GM19240 (cell line): ENCODE measurements at regions not wholly inside any gene's neighbourhood (a gene's known extent, or its start where the extent isn't known, plus 50 kb on each side); places are given as distances from the start of the nearest gene placed in this dataset.

Source experiments
- DNase-seq: peaks from one replicate; pipeline ENCODE4 v3.0.0; 2011; ENCODE audit warnings: low spot score; ENCODE audit not compliant: insufficient read length

- no peak for DNase-seq
Observed at GRCh38 chr1:106049595-106049994, 1006.9 kb upstream of the PRMT6 start.

DNA sequence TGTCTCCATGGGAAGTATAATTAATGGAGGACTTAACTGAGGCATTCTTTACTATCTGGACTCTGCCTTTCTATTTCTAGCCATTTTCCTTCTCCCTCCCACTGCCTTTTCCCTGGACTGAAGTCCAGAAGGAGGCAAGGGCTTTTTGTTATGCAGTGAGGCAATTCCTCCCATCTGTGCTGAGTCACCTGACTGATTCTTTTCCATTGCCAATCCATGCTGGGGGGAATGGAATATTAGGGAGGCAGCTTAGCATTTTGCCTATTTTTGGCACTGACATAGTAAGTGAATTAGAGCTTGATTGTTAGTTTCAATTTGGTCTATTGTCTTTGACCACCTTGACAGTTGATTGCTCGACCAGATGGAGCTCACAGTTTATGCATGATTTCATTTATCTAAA lies 1000.6 kb upstream of the PRMT6 start:
- no peak for DNase-seq

- no peak for DNase-seq
Observed at GRCh38 chr1:106061586-106062495, 994.6 kb upstream of the PRMT6 start.

- DNase-seq, result no peak
Observed at GRCh38 chr1:106063510-106063909, 993.0 kb upstream of the PRMT6 start.

- no peak for DNase-seq
Observed at GRCh38 chr1:106072909-106073600, 983.4 kb upstream of the PRMT6 start.

DNA sequence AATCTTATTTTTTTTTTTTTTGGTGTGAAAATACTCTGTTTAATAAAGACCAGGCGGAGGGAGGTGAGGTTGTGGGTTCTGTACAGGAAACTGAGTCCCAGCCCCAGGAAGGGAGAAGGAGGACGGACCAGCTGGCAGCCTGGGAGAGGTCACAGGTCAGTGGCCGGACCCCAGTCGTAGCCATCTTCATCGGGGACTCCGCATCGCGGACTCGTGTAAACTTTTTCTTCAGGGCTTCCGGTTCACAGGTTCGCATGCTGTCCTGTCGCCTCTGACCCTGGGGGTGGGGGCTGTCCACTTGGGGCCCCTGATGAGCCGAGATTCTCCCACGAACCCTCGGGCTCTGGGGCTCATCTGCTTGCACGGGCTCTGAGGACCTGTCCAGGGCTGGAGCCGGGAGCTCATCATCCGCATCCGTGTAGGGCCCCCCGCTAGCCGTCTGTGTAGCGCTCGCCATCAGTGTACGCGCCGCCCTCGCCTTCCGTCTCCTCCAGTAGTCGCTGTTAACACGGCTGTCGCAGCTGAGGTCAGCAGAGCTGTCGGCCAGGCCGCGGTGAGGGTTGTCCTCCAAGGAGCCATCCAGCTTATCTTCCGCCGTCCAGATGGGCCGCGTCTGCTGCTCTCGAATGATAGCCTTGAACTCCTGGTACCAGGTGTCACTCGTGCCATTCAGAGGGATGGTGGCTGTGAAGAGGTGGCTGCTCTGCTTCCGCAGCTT lies 975.7 kb upstream of the PRMT6 start:
- no peak for DNase-seq

- DNase-seq, result no peak
Observed at GRCh38 chr1:106111044-106111443, 945.4 kb upstream of the PRMT6 start.

GRCh38 chr1:106113851-106114250 lies 942.6 kb upstream of the PRMT6 start:
- no peak for DNase-seq

GRCh38 chr1:106120789-106121188 lies 935.7 kb upstream of the PRMT6 start:
- no peak for DNase-seq

DNA sequence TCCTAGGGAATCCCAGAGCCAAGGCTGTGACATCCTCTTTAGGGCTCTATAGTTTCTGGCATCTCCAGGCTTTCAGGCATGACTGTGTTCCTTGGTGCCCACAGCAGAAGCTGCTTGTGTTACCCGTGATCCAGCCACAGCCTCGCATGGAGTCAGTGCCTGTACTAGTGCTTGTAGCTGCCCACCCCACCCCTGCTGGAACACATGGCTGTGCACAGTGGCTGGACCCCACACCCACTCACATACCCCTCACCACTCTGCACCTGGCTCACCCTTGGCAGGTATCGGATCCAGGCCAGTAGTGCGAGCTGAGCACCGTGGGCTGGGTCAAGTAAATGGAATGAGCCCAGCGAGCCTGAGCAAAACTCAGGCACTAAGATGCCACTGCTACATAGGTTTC lies 934.7 kb upstream of the PRMT6 start:
- no peak for DNase-seq

GRCh38 chr1:106134561-106134960 lies 921.9 kb upstream of the PRMT6 start:
- no peak for DNase-seq

DNA sequence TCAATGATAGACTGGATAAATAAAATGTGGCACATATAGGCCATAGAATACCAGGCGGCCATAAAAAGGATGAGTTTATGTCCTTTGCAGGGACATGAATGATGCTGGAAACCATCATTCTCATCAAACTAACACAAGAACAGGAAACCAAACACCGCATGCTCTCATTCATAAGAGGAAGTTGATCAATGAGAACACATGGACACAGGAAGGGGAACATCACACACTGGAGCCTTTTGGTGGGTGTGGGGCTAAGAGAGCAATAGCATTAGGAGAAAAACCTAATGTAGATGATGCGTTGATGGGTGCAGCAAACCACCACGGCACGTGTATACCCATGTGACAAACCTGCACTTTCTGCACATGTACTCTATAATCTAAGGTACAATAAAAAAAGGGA lies 883.4 kb upstream of the PRMT6 start:
- DNase-seq, result no peak

DNA sequence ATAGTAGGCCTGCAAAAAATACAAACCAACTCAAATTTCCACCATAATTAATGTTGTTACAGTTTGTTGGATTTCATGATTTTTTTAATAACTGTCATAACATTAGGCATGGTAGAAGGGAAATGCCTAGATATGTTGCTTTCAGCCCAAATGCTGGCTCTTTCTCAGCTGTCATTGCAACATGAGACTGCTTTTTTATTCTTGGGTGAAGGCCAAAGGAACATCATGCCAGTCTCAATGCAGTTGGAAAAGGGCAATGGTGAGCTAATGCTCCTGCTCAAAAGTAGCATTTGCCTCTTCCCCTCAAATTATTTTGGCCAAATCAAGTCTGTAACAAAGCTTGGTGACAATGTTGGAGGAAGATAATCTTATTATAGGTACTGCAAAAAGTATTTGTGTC lies 877.7 kb upstream of the PRMT6 start:
- no peak for DNase-seq

DNA sequence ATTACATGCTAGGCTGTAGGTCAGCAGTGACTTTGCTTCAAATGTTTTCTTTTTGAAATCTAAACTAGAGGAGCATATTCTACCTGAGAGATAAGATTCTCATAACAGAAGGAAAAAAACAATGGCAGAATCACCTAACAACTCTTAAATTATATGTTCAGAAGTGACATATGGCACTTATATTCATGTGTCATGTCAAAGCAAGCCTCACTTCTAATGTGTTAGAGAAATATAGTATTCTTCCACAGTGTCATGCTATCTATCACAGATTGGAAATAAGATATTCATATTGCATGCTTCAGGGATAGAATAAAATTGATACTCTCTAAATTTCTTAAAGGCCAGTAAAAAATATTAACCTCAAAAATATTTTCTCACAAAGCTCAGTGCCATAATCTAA lies 874.6 kb upstream of the PRMT6 start:
- DNase-seq, result no peak

- no peak for DNase-seq
Observed at GRCh38 chr1:106185089-106185488, 871.4 kb upstream of the PRMT6 start.

DNA sequence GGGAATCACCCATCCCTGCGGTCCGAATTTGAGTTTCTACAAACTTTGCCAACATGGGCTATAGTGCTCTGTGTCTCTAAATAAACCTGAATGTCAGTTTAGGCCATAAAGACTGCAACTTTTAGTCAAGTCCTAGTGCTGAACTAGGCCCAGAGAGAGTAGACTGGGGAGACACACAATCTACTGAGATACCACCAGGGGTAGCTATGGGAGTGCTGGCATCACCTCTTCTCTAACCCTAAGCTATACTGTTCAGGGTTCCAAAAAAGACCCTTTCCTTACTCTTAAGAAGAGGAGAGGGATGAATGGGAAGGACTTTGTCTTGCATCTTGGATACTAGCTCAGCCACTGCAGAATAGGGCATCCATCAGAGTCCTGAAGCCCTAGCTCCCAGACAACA lies 866.7 kb upstream of the PRMT6 start:
- no peak for DNase-seq

GRCh38 chr1:106194206-106194605 lies 862.3 kb upstream of the PRMT6 start:
- DNase-seq, result no peak

- no peak for DNase-seq
Observed at GRCh38 chr1:106200711-106201110, 855.8 kb upstream of the PRMT6 start.

- DNase-seq, result no peak
Observed at GRCh38 chr1:106207185-106207584, 849.3 kb upstream of the PRMT6 start.

DNA sequence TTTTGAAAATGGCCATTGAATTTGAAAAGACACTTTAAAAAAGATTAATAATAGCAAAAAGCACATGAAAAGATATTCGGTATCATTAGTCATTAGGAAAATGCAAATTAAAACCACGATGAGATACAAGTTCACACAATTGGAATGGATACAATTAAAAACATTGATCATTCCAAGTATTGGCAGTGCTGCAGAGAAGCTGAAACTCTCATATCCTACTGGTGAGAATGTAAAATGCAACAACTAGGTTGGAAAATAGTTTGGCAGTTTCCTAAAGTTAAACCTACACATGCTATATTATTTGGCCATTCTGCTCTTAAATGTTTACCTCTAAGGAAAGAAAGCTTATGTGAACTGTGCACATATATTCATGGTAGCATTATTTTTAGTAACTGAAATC lies 838.7 kb upstream of the PRMT6 start:
- no peak for DNase-seq

- DNase-seq, result no peak
Observed at GRCh38 chr1:106222403-106222802, 834.1 kb upstream of the PRMT6 start.

DNA sequence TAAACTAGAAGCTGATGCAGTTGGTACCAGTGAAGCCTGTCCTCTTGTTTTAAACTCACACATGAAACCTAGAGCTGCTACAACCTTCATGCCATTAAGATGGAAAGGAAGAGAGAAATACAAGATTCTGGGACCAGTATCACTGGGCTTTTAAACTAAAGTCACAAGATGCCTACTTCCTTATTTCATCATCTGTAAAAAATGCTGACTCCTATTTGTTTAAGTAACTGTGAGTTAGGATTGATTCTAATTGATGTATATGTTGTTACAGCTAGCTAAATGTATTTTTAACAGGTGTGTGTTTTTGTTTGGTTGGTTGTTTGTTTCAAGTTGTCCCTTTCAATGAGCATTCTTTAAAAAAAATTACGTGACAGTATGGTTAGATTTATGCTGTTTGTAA lies 833.3 kb upstream of the PRMT6 start:
- no peak for DNase-seq
